Mesodermal cell (in vitro differentiated cells): ENCODE measurements at regions not wholly inside any gene's neighbourhood (a gene's known extent, or its start where the extent isn't known, plus 50 kb on each side); places are given as distances from the start of the nearest gene placed in this dataset.

Source experiments
- H3K27ac ChIP-seq: 2 replicates; pipeline ENCODE4 v1.7.0; 2013; ENCODE audit warnings: mild to moderate bottlenecking, low read depth, low read length, moderate library complexity; ENCODE audit not compliant: severe bottlenecking
- H3K36me3 ChIP-seq: 2 replicates; pipeline ENCODE4 v1.7.1; 2013; ENCODE audit warnings: mild to moderate bottlenecking, low read length, moderate library complexity; ENCODE audit not compliant: control insufficient read depth, insufficient read depth
- H3K4me1 ChIP-seq: one replicate; pipeline ENCODE4 v1.7.1; 2013; ENCODE audit warnings: mild to moderate bottlenecking, low read length; ENCODE audit not compliant: insufficient read depth, control insufficient read depth, poor library complexity, severe bottlenecking
- H3K4me3 ChIP-seq: 2 replicates; pipeline ENCODE4 v1.7.0; 2013; ENCODE audit warnings: low read length, control low read depth, mild to moderate bottlenecking; ENCODE audit not compliant: insufficient read depth, poor library complexity, severe bottlenecking; ENCODE audit errors: extremely low read depth
- H3K9me3 ChIP-seq: 2 replicates; pipeline ENCODE4 v1.7.1; 2013; ENCODE audit warnings: mild to moderate bottlenecking, low read length, moderate library complexity; ENCODE audit not compliant: control insufficient read depth
- WGBS, 2 experiments: methylation state at CpG; one replicate each; pipeline ENCODE4 v1.1.5; 2013; ENCODE audit warnings: missing lambda C conversion rate in 2 of 2; ENCODE audit not compliant: insufficient coverage in 2 of 2; 5-methylcytosine and 5-hydroxymethylcytosine counted together

- H3K9me3 ChIP-seq: no peaks in the 10 kb centered on the region
- H3K4me3 ChIP-seq: no peak overlapping the region
- H3K27ac ChIP-seq: no peak overlapping the region
- peaks cover 11% of the 10 kb centered on the region for H3K4me1 ChIP-seq
- H3K36me3 ChIP-seq: no peaks in the 10 kb centered on the region
Observed at GRCh38 chr6:21461844-21462518, 131.6 kb upstream of the SOX4 start.

GRCh38 chr6:21462519-21462852, 131.1 kb upstream of the SOX4 start:
- Histone ChIP-seq H3K4me1 (peaks cover 11% of the 10 kb centered on the region), H3K27ac (no peak overlapping the region), H3K9me3 (no peaks in the 10 kb centered on the region), H3K4me3 (no peak overlapping the region), H3K36me3 (no peaks in the 10 kb centered on the region)
- WGBS, 2 experiments: 100% methylated on average over 1 of the region's 2 CpGs; no CpG with 5 or more reads in 1 of the 2 experiments

- Histone ChIP-seq H3K27ac (no peak overlapping the region), H3K9me3 (no peaks in the 10 kb centered on the region), H3K4me3 (no peak overlapping the region), H3K36me3 (no peaks in the 10 kb centered on the region), H3K4me1 (no peaks in the 10 kb centered on the region)
- WGBS, 2 experiments: 92 to 96% methylated on average over 4 of the region's 8 CpGs
Observed at GRCh38 chr6:21467091-21467490, 126.5 kb upstream of the SOX4 start.

GRCh38 chr6:21468461-21468860, 125.1 kb upstream of the SOX4 start:
- H3K36me3 ChIP-seq: no peaks in the 10 kb centered on the region
- H3K27ac ChIP-seq: no peak overlapping the region
- H3K9me3 ChIP-seq: no peaks in the 10 kb centered on the region
- 25 to 75% methylated on average over 1 of the region's 1 CpG for WGBS, 2 experiments
- no peak overlapping the region for H3K4me3 ChIP-seq
- H3K4me1 ChIP-seq: no peaks in the 10 kb centered on the region

GRCh38 chr6:21469213-21469612, 124.3 kb upstream of the SOX4 start:
- Histone ChIP-seq H3K36me3 (no peaks in the 10 kb centered on the region), H3K4me3 (no peak overlapping the region), H3K27ac (no peak overlapping the region), H3K9me3 (no peaks in the 10 kb centered on the region), H3K4me1 (no peaks in the 10 kb centered on the region)
- WGBS, 2 experiments: 100% methylated on average over 2 to 3 of the region's 3 CpGs

GRCh38 chr6:21476112-21476511, 117.4 kb upstream of the SOX4 start:
- Histone ChIP-seq H3K4me1 (no peaks in the 10 kb centered on the region), H3K4me3 (no peak overlapping the region), H3K9me3 (no peaks in the 10 kb centered on the region), H3K27ac (no peak overlapping the region), H3K36me3 (no peaks in the 10 kb centered on the region)
- 55 to 67% methylated on average over 1 to 3 of the region's 4 CpGs for WGBS, 2 experiments

- H3K36me3 ChIP-seq: no peaks in the 10 kb centered on the region
- H3K9me3 ChIP-seq: no peaks in the 10 kb centered on the region
- no CpG with 5 or more reads among the region's 2 CpGs for WGBS, 2 experiments
- no peaks in the 10 kb centered on the region for H3K4me1 ChIP-seq
- H3K4me3 ChIP-seq: no peak overlapping the region
- no peak overlapping the region for H3K27ac ChIP-seq
Observed at GRCh38 chr6:21478411-21478810, 115.1 kb upstream of the SOX4 start.

GRCh38 chr6:21478883-21479539, 114.5 kb upstream of the SOX4 start:
- no peaks in the 10 kb centered on the region for H3K9me3 ChIP-seq
- no peaks in the 10 kb centered on the region for H3K36me3 ChIP-seq
- 94 to 97% methylated on average over 9 to 12 of the region's 15 CpGs for WGBS, 2 experiments
- H3K4me3 ChIP-seq: no peak overlapping the region
- no peak overlapping the region for H3K27ac ChIP-seq
- no peaks in the 10 kb centered on the region for H3K4me1 ChIP-seq

GRCh38 chr6:21486115-21486514, 107.4 kb upstream of the SOX4 start:
- no peaks in the 10 kb centered on the region for H3K36me3 ChIP-seq
- H3K4me1 ChIP-seq: no peaks in the 10 kb centered on the region
- no peaks in the 10 kb centered on the region for H3K9me3 ChIP-seq
- H3K27ac ChIP-seq: no peak overlapping the region
- WGBS, 2 experiments: 94 to 100% methylated on average over 1 to 3 of the region's 4 CpGs
- H3K4me3 ChIP-seq: no peak overlapping the region

GRCh38 chr6:21489826-21490225, 103.7 kb upstream of the SOX4 start:
- whole genome bisulfite sequencing, 2 experiments: 100% methylated on average over 1 of the region's 3 CpGs; no CpG with 5 or more reads in 1 of the 2 experiments
- no peaks in the 10 kb centered on the region for H3K36me3 ChIP-seq
- H3K4me3 ChIP-seq: no peak overlapping the region
- no peaks in the 10 kb centered on the region for H3K9me3 ChIP-seq
- H3K4me1 ChIP-seq: no peaks in the 10 kb centered on the region
- no peak overlapping the region for H3K27ac ChIP-seq

- Histone ChIP-seq H3K4me3 (no peak overlapping the region), H3K36me3 (no peaks in the 10 kb centered on the region), H3K9me3 (no peaks in the 10 kb centered on the region), H3K27ac (no peak overlapping the region), H3K4me1 (no peaks in the 10 kb centered on the region)
- no CpG with 5 or more reads among the region's 3 CpGs for WGBS, 2 experiments
Observed at GRCh38 chr6:21491955-21492354, 101.6 kb upstream of the SOX4 start.
